Activated B cell treated with CpG ODN at 0.5 μM for 24 hours (primary cell): ENCODE measurements at regions not wholly inside any gene's neighbourhood (a gene's known extent, or its start where the extent isn't known, plus 50 kb on each side); places are given as distances from the start of the nearest gene placed in this dataset.

Experiments
- ATAC-seq: fragments of 200-7000 bp; cut with Tn5 transposase; one replicate; pipeline ENCODE4 v1.10.0; 2021; ENCODE audit warnings: low read depth, mild to moderate bottlenecking, moderate library complexity
- CTCF ChIA-PET: fragments of 350-600 bp; sonication (Branson Sonifier 250); formaldehyde crosslinking; loops from one replicate; lab custom pipeline; 2021; ENCODE audit warnings: antibody characterized with exemption; lab: Charles Lee
- POLR2A ChIA-PET: fragments of 350-600 bp; sonication (Branson Sonifier 250); formaldehyde crosslinking; loops from one replicate; lab custom pipeline; 2021; ENCODE audit warnings: antibody characterized with exemption; lab: Charles Lee
- DNase-seq: peaks from one replicate; pipeline ENCODE4 v3.0.0; 2022
- H3K27ac Mint-ChIP-seq: one replicate; pipeline ENCODE4 v1.8.0; 2020; ENCODE audit warnings: mixed read lengths
- H3K27me3 Mint-ChIP-seq: one replicate; pipeline ENCODE4 v1.8.0; 2021; ENCODE audit warnings: mixed read lengths
- H3K36me3 Mint-ChIP-seq: one replicate; pipeline ENCODE4 v1.8.0; 2021; ENCODE audit warnings: low read depth, mixed read lengths
- H3K4me1 Mint-ChIP-seq: one replicate; pipeline ENCODE4 v1.8.0; 2021; ENCODE audit warnings: mixed read lengths
- H3K4me3 Mint-ChIP-seq: one replicate; pipeline ENCODE4 v1.8.0; 2020; ENCODE audit warnings: mild to moderate bottlenecking, mixed read lengths
- H3K9me3 Mint-ChIP-seq: one replicate; pipeline ENCODE4 v1.8.0; 2020; ENCODE audit warnings: mixed read lengths
- intact Hi-C: fragments of 100-400 bp; cut with micrococcal nuclease; formaldehyde crosslinking; loops from one replicate; pipeline ENCODE4 v1.15.1; 2024
- TF ChIP-seq, protein P1 (sequence below): fragments of 200-600 bp; IDR thresholded peaks from one replicate; pipeline ENCODE4 v1.8.0; 2022; ENCODE audit warnings: antibody characterized with exemption, mild to moderate bottlenecking

DNA sequence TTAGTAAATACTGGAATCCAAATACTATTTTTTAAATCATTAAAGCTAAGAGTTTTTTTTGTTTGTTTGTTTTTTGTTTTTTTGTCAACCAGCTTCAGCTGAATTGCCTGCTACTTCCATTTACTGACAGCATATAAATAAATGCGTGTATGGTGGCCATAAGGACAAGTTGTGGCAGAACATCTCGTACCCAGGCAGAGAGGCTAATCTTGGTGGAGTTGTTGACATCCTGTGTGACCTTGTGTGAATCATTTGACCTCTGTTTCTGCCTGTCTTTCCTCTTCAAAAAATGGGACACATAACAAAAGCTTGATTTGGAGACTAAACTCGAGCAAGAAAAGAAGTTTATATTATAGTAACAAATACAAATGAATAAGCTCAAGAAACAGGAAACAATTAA lies 734.2 kb downstream of the MCTP2 start:
- TF ChIP-seq, protein P1, sequence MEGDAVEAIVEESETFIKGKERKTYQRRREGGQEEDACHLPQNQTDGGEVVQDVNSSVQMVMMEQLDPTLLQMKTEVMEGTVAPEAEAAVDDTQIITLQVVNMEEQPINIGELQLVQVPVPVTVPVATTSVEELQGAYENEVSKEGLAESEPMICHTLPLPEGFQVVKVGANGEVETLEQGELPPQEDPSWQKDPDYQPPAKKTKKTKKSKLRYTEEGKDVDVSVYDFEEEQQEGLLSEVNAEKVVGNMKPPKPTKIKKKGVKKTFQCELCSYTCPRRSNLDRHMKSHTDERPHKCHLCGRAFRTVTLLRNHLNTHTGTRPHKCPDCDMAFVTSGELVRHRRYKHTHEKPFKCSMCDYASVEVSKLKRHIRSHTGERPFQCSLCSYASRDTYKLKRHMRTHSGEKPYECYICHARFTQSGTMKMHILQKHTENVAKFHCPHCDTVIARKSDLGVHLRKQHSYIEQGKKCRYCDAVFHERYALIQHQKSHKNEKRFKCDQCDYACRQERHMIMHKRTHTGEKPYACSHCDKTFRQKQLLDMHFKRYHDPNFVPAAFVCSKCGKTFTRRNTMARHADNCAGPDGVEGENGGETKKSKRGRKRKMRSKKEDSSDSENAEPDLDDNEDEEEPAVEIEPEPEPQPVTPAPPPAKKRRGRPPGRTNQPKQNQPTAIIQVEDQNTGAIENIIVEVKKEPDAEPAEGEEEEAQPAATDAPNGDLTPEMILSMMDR: no peak
- H3K27me3 Mint-ChIP-seq: no peaks in the 10 kb centered on the region
- H3K36me3 Mint-ChIP-seq: no peaks in the 10 kb centered on the region
- ChIA-PET CTCF (no interaction called here), POLR2A (no interaction called here)
- peaks cover 3% of the 10 kb centered on the region for H3K9me3 Mint-ChIP-seq
- DNase-seq: no peak
- no peak overlapping the region for H3K4me3 Mint-ChIP-seq
- intact Hi-C loops: no loop called here
- ATAC-seq: no peak
- H3K4me1 Mint-ChIP-seq: no peaks in the 10 kb centered on the region
- no peak overlapping the region for H3K27ac Mint-ChIP-seq

DNA sequence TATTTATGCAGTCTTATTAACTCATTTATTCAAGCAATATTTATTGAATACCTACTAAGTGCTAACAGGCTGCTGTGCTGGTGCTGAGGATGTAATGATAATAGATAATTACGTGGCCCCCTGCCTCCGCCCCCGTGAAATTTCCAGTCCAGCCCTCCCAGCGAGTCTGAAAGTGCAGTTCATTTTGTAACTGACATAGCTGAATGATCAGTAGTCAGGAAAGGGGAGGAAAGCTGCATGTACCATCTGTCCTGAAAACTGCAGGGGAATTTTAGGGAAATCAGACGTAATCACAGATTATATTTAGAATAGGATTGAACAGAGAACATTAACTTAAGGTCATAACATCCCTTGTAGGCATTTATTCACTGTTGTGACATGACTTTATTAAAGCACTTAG lies 736.8 kb downstream of the MCTP2 start:
- Mint-ChIP-seq H3K4me1 (no peaks in the 10 kb centered on the region), H3K27ac (no peak overlapping the region), H3K9me3 (peaks cover 3% of the 10 kb centered on the region), H3K27me3 (no peaks in the 10 kb centered on the region), H3K4me3 (no peak overlapping the region), H3K36me3 (no peaks in the 10 kb centered on the region)
- DNase-seq: no peak
- ATAC-seq: no peak
- ChIA-PET POLR2A (no interaction called here), CTCF (no interaction called here)
- intact Hi-C loops: no loop called here
- TF ChIP-seq, protein P1: no peak

DNA sequence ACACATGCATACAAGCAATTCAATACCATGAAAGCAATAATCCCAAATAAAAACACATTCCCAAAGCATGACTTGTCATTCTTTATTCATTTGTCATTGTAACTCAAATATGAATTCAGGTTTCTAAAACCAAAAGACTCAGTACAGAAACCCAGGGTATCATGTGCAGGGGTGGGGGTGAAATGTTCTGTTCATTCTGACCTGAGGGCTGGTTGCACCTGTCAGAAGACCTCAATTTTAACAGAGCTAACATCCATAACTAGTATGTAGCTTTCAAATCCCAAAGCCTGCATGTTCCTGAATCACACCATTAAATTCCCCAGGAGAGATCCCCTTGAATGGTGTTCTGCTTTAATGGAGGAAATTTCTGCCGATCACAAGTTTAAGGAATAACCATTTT lies 738.7 kb downstream of the MCTP2 start:
- no peaks in the 10 kb centered on the region for H3K4me1 Mint-ChIP-seq
- intact Hi-C loops: no loop called here
- CTCF ChIA-PET: no interaction called here
- no peak for DNase-seq
- H3K4me3 Mint-ChIP-seq: no peak overlapping the region
- H3K9me3 Mint-ChIP-seq: no peaks in the 10 kb centered on the region
- ATAC-seq: no peak
- H3K27me3 Mint-ChIP-seq: no peaks in the 10 kb centered on the region
- H3K27ac Mint-ChIP-seq: no peak overlapping the region
- H3K36me3 Mint-ChIP-seq: no peaks in the 10 kb centered on the region
- TF ChIP-seq, protein P1: no peak
- POLR2A ChIA-PET: no interaction called here

DNA sequence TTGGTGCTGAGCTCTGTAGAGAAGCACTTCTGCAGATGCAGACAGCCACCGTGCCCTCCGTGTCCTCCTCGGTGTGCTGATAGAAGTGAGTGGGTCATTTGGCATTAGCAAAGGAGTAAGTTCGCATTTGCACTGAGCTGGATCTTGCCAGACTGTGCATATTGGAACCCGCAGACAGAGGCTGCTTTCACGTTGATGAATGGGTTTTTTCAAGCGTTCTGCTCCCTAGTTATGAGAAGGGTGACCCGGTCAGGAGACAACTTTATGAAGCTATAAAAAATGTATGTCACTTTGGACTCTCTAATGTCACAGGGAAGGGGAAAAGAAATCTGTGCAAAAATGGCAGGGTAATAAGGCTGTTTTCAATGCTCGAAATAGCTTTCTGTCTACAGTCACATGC lies 739.4 kb downstream of the MCTP2 start:
- no peaks in the 10 kb centered on the region for H3K36me3 Mint-ChIP-seq
- CTCF ChIA-PET: no interaction called here
- TF ChIP-seq, protein P1: no peak
- H3K27me3 Mint-ChIP-seq: no peaks in the 10 kb centered on the region
- H3K4me3 Mint-ChIP-seq: no peak overlapping the region
- H3K4me1 Mint-ChIP-seq: no peaks in the 10 kb centered on the region
- intact Hi-C loops: no loop called here
- POLR2A ChIA-PET: no interaction called here
- ATAC-seq (no peak), DNase-seq (no peak)
- no peaks in the 10 kb centered on the region for H3K9me3 Mint-ChIP-seq
- H3K27ac Mint-ChIP-seq: no peak overlapping the region

DNA sequence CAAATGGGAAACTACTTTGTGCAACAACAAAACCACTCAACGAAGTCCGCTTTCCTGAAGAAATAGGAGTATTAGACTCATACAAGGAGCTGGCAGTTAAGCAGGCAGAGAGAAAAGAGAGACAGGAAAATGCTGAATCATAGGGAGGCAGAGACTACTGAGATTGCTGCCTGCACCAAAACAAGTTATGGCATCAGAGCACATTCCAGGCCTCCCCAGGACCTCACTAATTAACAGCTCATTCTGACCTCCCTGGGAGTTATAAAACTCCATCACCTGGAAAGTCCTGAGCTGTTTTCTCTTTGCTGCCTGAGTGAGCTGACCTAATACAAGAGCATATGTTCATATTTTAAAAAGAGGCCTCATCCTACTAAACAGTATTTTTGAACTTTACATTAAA lies 741.0 kb downstream of the MCTP2 start:
- TF ChIP-seq, protein P1: no peak
- Mint-ChIP-seq H3K4me3 (no peak overlapping the region), H3K27ac (no peak overlapping the region), H3K27me3 (no peaks in the 10 kb centered on the region), H3K36me3 (no peaks in the 10 kb centered on the region), H3K4me1 (no peaks in the 10 kb centered on the region), H3K9me3 (peaks cover 2% of the 10 kb centered on the region)
- ATAC-seq: no peak
- CTCF ChIA-PET: no interaction called here
- intact Hi-C loops: no loop called here
- POLR2A ChIA-PET: no interaction called here
- DNase-seq: no peak
